Activated CD8-positive, alpha-beta memory T cell treated with anti-CD3 and anti-CD28 coated beads, Interleukin-2, amount 50 U/mL, for 48 hours (primary cell): ENCODE measurements at regions not wholly inside any gene's neighbourhood (a gene's known extent, or its start where the extent isn't known, plus 50 kb on each side); places are given as distances from the start of the nearest gene placed in this dataset.

ENCODE experiments used
- DNase-seq: peaks from one replicate; pipeline ENCODE4 v3.0.0-alpha.2; 2020

DNA sequence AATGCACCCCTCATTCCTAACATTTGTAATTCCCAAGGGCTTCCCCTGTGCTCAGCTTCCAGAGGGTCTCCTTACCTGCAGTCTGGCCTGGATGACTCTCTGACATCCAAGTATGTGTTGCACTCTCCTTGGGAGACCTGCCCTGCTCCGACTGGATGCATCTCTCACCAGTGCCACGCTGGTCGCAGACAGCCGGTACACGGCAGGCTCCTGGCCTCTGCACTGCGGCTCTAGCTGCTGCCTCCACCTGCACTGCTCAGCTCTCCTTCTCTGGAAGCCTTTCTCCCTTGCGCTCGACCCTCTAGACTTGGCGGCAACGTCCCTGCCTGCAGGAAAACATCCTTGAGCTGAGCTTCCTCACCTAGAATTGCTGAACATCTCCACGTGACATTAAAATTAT lies 685.9 kb downstream of the BRD1 start:
- DNase-seq: peak; percentile 13

DNA sequence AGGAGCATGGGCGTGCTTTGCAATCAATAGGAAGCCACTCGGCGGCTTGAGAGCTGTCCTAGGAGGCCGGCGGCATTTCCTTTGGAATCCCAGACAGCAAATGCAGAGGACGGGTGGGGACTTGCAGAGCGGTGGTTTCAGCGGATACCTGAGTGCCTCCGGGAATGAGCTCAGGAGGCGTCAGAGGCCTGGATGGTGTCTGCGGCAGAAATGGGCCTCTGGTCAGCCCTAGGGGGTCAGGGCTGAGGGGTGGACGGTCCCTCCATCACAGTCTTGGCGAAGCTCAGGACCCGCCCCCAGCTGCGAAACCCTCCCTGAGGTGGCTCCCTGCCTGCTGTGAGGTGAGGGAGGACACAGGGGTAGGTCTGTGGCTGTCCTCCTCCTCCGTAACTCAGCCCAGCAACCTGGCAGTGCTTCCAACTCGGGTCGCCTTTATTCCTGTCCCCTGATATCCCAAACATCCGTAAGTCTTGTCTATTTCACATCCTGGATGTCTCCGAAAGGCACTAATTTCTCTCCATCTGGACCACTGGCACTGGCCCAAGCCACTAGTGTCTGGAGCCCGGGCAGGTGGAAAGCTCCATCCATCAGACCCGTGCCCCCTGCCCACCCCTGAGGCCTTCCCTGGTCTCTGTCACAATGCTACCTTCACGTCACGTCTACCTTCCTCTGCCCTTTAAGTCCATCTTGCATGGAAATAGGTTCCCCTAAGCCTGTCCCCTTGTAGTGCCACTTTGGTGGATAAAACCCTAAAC lies 686.6 kb downstream of the BRD1 start:
- peak; percentile 20 for DNase-seq

DNA sequence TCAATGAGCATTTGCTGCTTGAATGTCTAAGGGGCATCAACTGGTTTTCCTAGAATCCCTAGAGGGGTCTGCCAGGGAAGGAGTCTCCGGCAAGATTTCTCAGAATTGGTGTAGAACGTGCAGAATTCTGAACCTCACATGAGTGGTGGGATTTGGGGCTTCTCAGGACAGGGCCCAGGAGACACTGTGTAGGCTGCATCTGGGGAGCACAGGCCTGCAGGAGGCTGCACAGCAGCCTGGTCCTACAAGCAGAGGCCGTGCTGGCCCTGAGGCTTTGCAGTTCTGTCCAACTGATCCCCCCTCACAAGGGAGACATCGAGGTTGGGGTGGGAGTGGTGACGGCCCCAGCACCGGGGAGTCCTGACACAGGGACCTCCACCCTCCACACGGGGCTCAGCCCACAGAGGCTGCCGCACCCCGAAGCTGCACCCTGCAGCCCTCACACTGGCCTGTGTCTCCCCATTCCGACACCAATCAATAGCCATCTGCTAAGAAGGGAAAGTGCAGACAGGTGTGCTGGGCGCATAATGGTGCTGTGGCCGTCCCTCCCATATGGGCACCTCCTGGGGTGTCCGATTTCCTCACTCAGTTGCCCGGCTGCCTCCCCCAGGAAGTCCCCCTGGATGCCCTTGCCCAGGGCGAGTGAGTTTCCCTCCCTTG lies 688.1 kb downstream of the BRD1 start:
- DNase-seq: peak; percentile 28

DNA sequence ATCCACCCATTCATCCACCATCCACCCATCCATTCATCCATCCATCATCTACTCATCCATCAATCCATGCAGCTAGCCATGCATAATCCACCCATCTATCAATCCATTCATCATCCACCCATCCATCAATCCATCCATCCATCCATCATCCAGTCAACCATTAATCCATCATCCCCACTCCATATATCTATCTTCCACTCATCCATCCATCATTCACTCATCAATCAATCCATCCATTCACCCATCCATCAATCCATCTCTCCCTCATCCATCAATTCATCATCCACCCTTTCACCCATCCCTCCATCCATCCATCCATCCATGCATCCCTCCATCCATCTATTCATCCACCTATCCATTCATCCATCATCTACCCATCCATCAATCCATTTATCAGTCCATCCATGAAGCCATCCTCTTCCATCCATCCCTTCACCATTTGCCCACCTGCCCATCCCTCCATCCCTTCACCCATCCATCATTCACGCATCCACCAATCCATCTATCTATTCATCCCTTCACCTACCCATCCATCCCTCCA lies 689.4 kb downstream of the BRD1 start:
- no peak for DNase-seq

DNA sequence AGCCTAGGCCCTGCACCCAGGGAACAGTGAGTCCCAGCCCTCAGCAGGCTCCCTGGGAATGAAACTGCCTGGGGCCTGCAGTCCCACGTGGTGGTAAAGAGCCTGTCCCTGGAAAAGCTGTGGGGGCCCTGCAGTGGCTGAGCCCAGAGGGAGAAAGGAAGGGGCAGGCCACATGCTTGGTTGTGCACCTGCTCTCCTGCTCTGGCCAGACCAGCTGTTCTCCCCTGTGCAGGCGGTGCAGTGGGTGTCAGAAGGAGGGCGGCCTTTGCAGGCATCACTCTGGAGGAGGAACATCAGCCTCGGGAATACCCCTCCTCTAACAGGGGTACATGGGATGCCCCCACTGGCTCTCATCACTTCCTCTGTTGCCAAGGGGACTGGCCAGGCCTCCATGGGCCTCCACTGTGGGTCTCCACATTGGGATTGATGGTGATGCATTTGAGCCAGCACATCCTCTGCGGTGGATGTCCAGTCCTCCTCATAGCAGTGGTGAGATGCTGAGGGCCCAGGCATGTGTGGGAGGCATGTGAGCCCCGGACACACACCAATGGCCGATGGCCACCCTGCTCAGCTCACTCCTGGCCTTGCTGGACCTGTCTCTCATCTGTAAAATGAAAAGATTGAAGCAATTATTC lies 690.4 kb downstream of the BRD1 start:
- DNase-seq: peak; percentile 25

DNA sequence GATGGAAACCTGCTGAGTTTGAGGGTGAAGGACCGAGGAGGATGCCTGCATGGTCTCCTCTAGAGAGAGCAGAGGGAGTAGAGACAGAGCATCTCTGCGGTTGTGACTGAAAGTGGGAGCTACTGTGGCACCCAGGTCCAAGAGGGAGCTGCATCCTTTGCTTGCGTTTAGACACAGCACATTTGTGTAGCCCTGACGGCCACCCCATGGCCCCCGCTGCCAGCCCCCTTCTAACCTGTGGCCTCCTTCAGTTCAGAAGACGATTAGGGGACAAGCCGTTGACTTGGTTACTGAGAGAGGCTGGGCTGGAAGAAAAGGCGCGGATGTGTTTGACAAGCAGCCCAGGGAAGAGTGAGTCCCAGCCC lies 690.9 kb downstream of the BRD1 start:
- DNase-seq: peak; percentile 28

DNA sequence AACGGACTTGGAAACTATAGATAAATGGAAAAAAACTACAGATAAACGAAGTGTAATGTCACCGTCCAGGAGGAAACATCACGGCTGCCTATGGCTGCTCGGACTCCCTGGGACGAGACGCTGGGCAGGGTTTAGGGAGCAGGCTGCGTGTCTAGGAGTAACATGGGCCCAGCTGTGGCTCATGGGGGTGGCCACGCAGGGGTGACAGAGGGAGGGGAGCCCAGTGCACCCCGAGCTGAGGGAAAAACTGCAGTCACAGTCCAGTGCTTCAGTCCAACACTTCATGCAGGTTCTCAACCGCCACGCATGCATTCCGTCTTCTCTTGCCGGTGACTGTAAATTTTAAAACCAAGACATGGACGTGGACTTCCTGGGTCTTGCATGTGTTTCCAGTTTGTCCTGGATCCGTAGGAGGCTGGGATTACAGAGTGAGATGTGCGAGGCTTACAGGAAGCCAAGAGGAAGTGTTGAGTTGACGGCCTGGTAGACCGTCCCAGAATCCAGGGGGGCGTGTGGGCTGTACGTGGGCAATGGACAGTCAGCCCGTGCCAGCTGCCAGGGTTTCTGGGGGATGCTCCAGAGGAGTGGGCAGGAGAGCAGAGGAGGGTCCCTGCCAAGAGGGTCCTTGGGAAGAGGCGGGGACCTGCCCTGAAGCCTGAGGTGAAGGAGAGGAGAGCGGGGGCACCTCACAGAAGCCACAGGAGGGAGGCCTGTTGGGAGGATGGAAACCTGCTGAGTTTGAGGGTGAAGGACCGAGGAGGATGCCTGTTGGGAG lies 691.4 kb downstream of the BRD1 start:
- DNase-seq: peak; percentile 18

DNA sequence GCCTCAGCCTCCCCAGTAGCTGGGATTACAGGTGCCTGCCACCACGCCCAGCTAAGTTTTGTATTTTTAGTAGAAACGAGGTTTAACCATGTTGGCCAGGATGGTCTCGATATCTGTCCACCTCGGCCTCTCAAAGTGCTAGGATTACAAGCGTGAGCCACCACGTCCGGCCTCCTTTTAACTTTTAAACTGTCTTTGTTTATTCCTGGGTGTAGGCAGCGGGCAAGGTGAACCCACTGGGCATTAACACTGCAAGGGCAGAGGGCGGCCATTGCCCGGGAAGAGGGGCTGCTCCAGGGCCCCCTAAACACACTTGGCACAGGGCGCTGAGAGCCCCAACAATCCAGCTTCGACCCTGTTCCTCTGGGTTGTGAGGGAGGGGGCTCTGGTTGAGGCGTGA lies 693.6 kb downstream of the BRD1 start:
- peak; percentile 1 for DNase-seq

DNA sequence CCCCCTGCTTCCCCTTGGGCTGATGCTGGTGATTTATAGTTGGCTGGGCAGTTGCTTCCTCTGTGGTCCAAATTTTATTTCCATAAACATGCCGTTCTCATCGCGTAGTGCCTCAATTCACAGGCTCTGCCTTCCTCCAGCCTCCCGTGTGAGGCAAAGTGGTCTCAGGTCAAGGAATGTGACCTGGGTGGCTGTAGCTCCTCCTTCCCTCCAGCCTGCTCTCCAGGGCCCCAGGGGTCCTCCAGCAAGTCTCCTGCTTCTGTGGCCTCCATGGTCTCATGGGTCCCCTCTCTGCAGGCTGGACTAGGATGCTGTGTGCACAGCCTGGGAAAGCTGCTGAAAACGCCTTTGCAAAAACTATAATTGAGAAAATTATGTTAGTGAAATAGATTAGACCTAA lies 694.1 kb downstream of the BRD1 start:
- DNase-seq: no peak

DNA sequence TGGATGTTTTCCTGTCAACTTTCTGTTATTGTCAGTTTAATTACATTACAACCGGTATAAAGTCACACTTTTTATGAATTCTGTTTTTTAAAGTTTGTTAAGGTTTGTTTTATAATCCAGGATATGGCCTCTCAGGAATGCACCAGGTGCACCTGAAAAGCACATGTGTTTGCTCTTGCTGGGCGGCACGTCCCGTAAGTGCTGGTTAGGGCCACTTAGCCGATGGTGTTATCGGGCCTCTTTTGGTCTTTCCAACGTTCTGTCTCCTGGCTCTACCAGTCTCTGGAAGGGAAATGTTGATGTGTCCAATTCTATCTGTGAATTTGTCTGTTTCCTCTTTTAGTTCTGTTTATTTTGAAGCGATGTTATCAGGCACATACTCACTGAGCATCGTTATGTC lies 695.7 kb downstream of the BRD1 start:
- peak; percentile 6 for DNase-seq

DNA sequence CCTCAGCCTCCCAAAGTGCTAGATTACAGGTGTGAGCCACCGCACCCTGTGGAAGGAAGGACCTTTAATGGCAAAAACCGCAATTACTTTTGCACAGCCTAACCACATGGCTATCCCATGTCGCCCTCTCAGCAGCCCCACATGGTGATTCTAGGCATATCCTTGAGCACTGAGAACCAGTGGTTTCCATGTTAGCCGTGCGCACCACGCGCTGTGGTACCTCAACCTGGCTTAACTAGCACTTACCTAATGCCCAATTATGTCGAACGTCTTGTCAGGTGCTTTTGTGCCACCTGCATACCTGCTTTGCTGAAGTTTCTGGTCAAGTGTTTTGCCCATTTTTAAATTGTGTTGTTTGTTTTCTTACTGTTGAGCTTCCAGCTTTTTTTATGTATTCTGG lies 697.9 kb downstream of the BRD1 start:
- DNase-seq: peak; percentile 6

DNA sequence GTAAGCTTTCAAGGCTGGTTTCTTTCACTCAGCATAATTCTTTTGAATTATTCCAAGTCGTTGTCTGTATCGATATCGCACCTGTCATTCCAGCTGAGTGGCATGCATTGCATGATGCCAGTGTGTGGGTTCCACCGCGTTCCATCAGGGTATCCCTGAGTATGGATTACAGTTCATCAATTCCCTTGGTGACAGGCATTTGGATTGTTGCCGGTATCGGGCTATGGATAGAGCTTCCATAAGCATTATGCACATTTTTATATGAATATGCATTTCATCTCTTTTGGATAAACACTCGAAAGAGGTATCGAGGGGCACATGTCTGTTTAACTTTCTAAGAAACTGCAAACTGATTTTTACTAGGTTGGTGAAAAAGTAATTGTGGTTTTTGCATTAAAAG lies 698.8 kb downstream of the BRD1 start:
- peak; percentile 2 for DNase-seq

DNA sequence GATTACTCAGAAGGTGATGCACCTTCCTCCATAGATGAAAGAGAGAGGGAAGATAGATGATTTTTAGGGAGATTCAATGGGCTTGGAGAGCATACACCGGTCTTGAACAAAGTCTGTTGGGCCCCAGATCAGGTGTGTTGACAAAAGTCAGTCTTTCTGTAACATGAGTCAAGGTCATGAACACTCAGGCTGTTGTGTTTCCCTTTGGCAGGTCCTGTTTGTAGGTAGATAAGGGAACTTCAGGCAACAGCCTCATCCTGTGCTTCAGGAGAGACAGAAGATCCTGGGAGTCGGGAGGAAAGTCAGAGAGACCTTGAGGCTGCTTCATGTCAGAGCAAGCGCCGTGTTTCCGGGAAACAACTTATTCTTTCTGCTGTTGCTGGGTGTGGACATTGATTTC lies 703.1 kb downstream of the BRD1 start:
- peak; percentile 13 for DNase-seq

DNA sequence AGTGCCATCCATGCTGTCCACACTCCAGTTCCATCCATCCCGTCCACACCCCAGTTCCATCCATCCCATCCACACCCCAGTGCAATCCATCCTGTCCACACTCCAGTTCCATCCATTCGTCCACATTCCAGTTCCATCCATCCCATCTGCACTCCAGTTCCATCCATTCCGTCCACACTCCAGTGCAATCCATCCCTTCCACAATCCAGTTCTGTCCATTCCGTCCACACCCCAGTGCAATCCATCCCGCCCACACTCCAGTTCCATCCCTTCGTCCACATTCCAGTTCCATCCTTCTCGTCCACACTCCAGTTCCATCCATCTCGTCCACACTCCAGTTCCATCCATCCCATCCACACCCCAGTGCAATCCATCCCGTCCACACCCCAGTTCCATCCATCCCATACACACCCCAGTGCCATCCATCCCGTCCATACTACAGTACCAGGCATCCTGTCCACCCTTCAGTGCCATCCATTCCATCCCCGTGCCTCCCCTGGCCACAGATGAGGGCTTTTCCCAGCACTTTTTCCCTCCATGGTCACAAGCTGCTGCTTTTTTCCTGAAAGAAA lies 704.0 kb downstream of the BRD1 start:
- DNase-seq: peak; percentile 6

DNA sequence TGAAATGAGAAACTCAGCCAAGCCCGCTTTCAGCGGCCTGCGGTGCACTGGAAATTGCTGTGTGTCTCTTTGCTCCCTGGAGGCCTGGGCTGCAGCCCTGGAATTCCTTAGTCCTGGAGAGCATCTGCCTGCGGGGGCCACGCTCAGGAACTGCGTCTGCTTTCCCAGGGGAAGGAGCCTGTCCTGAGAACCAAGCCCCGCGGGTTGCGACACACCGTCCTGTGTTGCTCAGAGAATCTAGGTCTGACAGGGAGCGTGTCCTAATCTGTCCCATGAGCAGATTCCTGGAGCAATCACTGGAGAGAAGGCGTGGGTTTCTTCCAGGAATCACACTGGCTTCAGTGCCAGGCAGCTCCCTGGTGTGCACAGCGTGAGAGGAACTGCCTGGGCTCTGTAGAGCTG lies 708.1 kb downstream of the BRD1 start:
- DNase-seq: peak; percentile 10

DNA sequence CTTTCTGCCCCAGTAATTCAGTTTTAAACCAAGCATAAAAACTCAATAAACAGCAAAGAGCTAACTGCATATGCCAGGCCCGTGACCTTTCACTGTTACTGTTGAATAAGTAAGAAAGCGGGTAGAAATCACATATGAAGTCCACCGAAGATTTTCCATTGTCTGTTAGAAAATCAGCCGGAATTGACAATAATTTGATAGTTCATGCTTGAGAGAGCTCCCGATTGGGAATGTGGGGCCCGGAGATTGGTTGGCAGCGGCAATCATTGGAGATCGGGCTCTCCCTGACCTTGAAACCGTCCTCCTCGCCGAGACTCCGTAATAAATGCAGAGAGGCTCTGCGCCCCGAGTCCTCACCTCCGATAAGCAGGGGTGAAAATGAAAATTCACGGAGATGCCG lies 709.6 kb downstream of the BRD1 start:
- DNase-seq: no peak

DNA sequence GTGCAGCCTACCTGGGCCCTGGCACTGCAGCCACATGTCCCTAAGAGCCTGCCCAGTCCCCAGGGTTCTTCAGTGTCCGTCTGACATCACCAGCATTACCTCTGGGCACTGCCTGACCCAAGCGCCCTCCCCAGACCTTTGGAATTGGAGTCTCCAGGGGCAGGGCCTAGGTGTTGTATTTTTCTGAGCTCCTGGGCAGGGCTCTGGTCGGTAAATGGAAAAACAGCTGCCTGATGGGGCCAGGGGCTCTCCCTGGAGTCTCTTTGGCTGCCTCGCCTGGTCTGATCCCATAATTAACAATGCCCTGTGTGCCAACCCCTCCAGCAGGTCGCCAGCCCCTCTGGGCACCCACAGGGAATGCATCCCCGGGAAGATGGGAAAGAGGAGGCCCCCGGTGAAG lies 710.2 kb downstream of the BRD1 start:
- peak; percentile 22 for DNase-seq

DNA sequence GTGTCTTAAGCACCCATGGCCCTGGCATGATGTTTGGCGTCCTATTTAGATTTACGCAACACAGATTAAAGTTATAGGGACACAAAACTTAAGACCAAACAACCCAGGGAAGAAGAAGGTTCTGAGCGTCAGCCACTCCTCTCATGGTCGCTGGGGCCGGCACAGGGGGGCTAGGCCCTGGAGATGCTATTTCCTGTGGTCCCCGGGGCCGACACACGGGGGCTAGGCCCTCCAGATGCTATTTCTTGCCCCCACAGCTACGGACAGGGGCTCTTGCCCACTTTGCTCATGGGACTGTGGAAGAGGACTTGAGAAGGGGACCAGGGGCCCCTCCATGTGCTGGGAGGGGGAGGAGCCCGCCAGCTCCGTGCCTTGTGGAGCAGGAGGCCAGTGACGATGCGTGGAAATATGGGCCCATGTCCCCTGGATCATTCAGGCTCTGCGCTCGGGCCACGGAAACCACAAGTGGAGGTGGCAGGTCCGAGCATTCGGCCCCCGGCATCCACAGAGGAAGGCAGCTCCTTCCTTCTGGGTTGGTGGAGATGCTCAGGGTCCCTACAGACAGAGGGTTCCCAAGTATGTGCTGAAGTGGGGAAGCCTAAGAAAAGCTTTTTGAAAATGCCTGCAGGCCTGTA lies 711.1 kb downstream of the BRD1 start:
- DNase-seq: peak; percentile 6

DNA sequence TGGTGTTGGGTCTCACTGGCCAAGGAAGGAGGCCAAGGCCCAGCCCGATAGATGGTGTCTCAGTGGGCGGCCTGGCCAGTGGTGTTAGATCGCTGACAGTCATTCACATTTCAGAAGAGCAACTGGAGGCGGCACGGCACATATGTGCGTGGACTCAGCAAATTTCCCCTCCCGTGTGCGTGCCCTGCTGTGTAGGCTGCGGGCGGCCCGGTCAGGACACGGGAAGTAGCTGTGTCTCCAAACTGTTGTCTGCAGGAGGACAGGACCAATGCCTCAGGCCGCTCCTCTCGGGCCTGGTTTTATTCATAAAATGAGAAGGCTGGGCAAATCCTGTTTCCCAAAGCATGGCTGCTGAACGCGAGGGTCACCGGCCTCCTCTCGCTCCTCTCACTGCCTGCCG lies 711.7 kb downstream of the BRD1 start:
- peak; percentile 8 for DNase-seq

DNA sequence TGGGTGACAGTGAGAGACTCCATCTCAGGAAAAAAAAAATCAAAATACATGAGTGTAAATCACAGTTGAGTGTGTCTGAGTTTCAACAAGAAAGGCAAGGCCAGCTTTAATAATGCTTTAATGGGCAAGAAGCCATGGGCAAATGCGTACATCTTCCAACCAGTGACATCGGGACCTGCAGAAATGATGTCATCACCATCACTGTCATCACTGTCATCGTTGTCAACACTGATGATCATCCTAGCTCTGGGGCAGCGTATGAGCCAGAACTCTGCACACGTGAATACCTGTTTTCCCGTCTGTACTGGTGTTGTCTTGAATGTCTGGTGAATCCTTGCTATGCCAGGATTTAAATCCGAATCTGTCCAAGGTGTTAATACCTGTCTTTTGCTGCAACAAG lies 712.5 kb downstream of the BRD1 start:
- no peak for DNase-seq

DNA sequence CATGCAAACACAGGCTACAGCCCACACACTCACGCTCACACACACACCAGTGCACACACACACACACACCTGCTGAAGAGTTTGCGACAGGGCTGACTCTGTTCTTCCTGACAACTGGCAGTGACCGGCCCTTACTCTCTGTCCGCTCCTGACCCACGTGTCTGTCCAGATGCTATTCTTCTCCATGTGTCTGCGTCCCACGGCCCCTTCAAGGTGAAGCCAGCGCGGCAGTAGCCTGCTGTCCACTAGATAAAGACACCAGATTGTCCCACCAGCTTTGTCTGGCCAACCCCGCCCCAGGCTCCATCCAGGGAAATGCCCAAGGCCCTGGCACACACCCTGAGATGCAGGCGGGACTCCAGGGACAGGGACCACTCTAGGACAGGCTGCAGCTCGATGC lies 713.9 kb downstream of the BRD1 start:
- peak; percentile 13 for DNase-seq
